ENCODE measurements at regions not wholly inside any gene's neighbourhood (a gene's known extent, or its start where the extent isn't known, plus 50 kb on each side); places are given as distances from the start of the nearest gene placed in this dataset.

DNA sequence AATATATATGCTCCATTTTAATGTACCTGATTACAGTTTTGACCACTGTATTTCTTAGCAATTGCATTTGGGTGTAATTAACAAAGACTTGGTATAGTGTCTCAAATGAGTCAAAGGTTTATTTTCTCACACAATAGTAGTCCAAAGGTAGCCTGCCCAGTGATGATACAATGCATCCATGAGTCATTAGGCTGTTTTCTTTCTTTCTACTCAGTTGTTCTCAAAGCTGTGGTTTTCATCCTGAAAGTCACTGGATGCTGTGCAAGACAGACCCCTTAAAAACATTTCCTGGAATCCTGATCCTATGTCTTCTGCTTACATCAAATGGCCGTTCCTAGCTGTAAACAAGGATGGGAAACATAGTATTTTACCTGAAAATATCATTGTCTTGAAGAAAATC lies 651.2 kb upstream of the MIR17HG start:
- Histone ChIP-seq H3K27ac (ENCODE audit: low read depth, low read length) (no peak overlapping the region), H3K9me3 (ENCODE audit: control insufficient read depth, insufficient read depth, low read length) (no peaks in the 10 kb centered on the region), H3K27me3 (ENCODE audit: control insufficient read depth, insufficient read depth, low read length) (no peaks in the 10 kb centered on the region), H3K4me3 (ENCODE audit: low read depth, low read length) (no peak overlapping the region)
- ChIA-PET POLR2A (no interaction called here), CTCF (no interaction called here)
- DNase-seq (ENCODE audit: low read depth, low spot score), result no peak
- TF ChIP-seq, protein P1, sequence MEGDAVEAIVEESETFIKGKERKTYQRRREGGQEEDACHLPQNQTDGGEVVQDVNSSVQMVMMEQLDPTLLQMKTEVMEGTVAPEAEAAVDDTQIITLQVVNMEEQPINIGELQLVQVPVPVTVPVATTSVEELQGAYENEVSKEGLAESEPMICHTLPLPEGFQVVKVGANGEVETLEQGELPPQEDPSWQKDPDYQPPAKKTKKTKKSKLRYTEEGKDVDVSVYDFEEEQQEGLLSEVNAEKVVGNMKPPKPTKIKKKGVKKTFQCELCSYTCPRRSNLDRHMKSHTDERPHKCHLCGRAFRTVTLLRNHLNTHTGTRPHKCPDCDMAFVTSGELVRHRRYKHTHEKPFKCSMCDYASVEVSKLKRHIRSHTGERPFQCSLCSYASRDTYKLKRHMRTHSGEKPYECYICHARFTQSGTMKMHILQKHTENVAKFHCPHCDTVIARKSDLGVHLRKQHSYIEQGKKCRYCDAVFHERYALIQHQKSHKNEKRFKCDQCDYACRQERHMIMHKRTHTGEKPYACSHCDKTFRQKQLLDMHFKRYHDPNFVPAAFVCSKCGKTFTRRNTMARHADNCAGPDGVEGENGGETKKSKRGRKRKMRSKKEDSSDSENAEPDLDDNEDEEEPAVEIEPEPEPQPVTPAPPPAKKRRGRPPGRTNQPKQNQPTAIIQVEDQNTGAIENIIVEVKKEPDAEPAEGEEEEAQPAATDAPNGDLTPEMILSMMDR (IDR thresholded peaks at IDR 0.05; ENCODE audit: low read depth, low read length), result no peak

GRCh38 chr13:90696656-90697055 lies 650.8 kb upstream of the MIR17HG start:
- ChIA-PET POLR2A (no interaction called here), CTCF (no interaction called here)
- TF ChIP-seq, protein P1 (IDR thresholded peaks at IDR 0.05; ENCODE audit: low read depth, low read length), result no peak
- Histone ChIP-seq H3K27me3 (ENCODE audit: control insufficient read depth, insufficient read depth, low read length) (no peaks in the 10 kb centered on the region), H3K4me3 (ENCODE audit: low read depth, low read length) (no peak overlapping the region), H3K9me3 (ENCODE audit: control insufficient read depth, insufficient read depth, low read length) (no peaks in the 10 kb centered on the region), H3K27ac (ENCODE audit: low read depth, low read length) (no peak overlapping the region)
- DNase-seq (ENCODE audit: low read depth, low spot score), result no peak

- Histone ChIP-seq H3K9me3 (ENCODE audit: control insufficient read depth, insufficient read depth, low read length) (no peaks in the 10 kb centered on the region), H3K4me3 (ENCODE audit: low read depth, low read length) (no peak overlapping the region), H3K27ac (ENCODE audit: low read depth, low read length) (no peak overlapping the region), H3K27me3 (ENCODE audit: control insufficient read depth, insufficient read depth, low read length) (no peaks in the 10 kb centered on the region)
- ChIA-PET POLR2A (no interaction called here), CTCF (no interaction called here)
- DNase-seq (ENCODE audit: low read depth, low spot score), result no peak
- TF ChIP-seq, protein P1 (IDR thresholded peaks at IDR 0.05; ENCODE audit: low read depth, low read length), result no peak
Observed at GRCh38 chr13:90700340-90700739, 647.1 kb upstream of the MIR17HG start.

DNA sequence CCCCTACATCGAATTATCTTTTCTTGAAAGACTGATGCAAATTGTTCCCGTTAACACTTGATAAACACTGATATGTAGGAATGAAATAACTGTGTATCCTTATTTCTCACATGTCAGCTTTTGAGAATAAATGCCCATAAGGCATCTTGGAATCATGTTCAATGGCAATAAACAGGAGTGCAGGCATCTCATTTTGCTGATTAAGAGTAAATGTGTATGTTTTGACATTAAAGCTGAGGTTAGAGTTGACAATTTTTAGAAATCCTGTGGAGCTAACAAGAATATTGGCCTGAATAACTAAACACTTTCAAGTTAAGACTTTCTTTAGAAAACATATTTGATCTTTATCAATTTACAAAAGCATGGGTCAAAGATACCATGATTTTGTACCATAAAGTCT lies 646.2 kb upstream of the MIR17HG start:
- POLR2A ChIA-PET, result no interaction called here
- Histone ChIP-seq H3K9me3 (ENCODE audit: control insufficient read depth, insufficient read depth, low read length) (no peaks in the 10 kb centered on the region), H3K4me3 (ENCODE audit: low read depth, low read length) (no peak overlapping the region), H3K27ac (ENCODE audit: low read depth, low read length) (no peak overlapping the region), H3K27me3 (ENCODE audit: control insufficient read depth, insufficient read depth, low read length) (no peaks in the 10 kb centered on the region)
- DNase-seq (ENCODE audit: low read depth, low spot score), result no peak
- TF ChIP-seq, protein P1 (IDR thresholded peaks at IDR 0.05; ENCODE audit: low read depth, low read length), result no peak
- CTCF ChIA-PET, result no interaction called here

GRCh38 chr13:90702050-90702449 lies 645.4 kb upstream of the MIR17HG start:
- Histone ChIP-seq H3K27ac (ENCODE audit: low read depth, low read length) (no peak overlapping the region), H3K27me3 (ENCODE audit: control insufficient read depth, insufficient read depth, low read length) (no peaks in the 10 kb centered on the region), H3K4me3 (ENCODE audit: low read depth, low read length) (no peak overlapping the region), H3K9me3 (ENCODE audit: control insufficient read depth, insufficient read depth, low read length) (no peaks in the 10 kb centered on the region)
- ChIA-PET POLR2A (no interaction called here), CTCF (no interaction called here)
- DNase-seq (ENCODE audit: low read depth, low spot score), result no peak
- TF ChIP-seq, protein P1 (IDR thresholded peaks at IDR 0.05; ENCODE audit: low read depth, low read length), result no peak

All from AG04450 (cell line).